ENCODE measurements at regions not wholly inside any gene's neighbourhood (a gene's known extent, or its start where the extent isn't known, plus 50 kb on each side); places are given as distances from the start of the nearest gene placed in this dataset.

- TF ChIP-seq POLR2A (IDR thresholded peaks at IDR 0.05; ENCODE audit: low read length): no peak
- no peak for TF ChIP-seq GATA1 (IDR thresholded peaks at IDR 0.05; ENCODE audit: low read depth, low read length)
Observed at GRCh38 chr2:122562775-122563174, 807.3 kb downstream of the TSN start.
